Tibial nerve (tissue), 4 donors: ENCODE measurements at regions not wholly inside any gene's neighbourhood (a gene's known extent, or its start where the extent isn't known, plus 50 kb on each side); places are given as distances from the start of the nearest gene placed in this dataset.
"Not testable (repeated sequence)": the region's sequence is repeated elsewhere in the genome, so short reads cannot be mapped to it uniquely, and the experiment has no call there.

Source experiments
- DNase-seq, 2 donors: peaks; one replicate each; pipeline ENCODE4 v3.0.0-alpha.2; 2019; ENCODE audit warnings: low spot score in 2 of 2
- H3K27ac ChIP-seq, 4 donors: fragments of 200-600 bp; sonication (generic) in 3 of 4; one replicate each; pipeline ENCODE4 v1.5.1; 2017 to 2019; ENCODE audit warnings: mild to moderate bottlenecking in 1 of 4
- H3K27me3 ChIP-seq, 2 donors: fragments of 200-600 bp; sonication (generic) in 1 of 2; one replicate each; pipeline versions ENCODE4 v1.5.1 to v1.6.0; 2017 to 2019
- H3K36me3 ChIP-seq, 3 donors: fragments of 200-600 bp; sonication (generic); one replicate each; pipeline ENCODE4 v1.5.1; 2018 to 2019
- H3K4me1 ChIP-seq, 4 donors: fragments of 200-600 bp; sonication (generic) in 3 of 4; one replicate each; pipeline ENCODE4 v1.5.1; 2017 to 2019
- H3K4me3 ChIP-seq, 4 donors: fragments of 200-600 bp; sonication (generic) in 3 of 4; one replicate each; pipeline ENCODE4 v1.5.1; 2017 to 2019; ENCODE audit warnings: mild to moderate bottlenecking in 1 of 4, moderate library complexity in 1 of 4
- H3K9me3 ChIP-seq, 4 donors: fragments of 200-600 bp; sonication (generic) in 3 of 4; one replicate each; pipeline ENCODE4 v1.5.1; 2017 to 2019
- CTCF ChIP-seq, 5 experiments: fragments of 200-600 bp in 3 of 5; fragments of 450-650 bp in 2 of 5; sonication (generic) in 3 of 5; IDR thresholded peaks; one replicate each; pipeline ENCODE4 v1.5.1; 2016 to 2019; ENCODE audit warnings: antibody characterized with exemption in 5 of 5, mild to moderate bottlenecking in 3 of 5, moderate library complexity in 2 of 5
- EP300 ChIP-seq, 2 donors: sonication (generic); formaldehyde crosslinking; IDR thresholded peaks; one replicate each; pipeline ENCODE4 v1.6.1; 2017; ENCODE audit warnings: antibody characterized with exemption in 2 of 2, mild to moderate bottlenecking in 1 of 2
- POLR2A ChIP-seq, 2 donors: fragments of 450-650 bp; IDR thresholded peaks; one replicate each; pipeline ENCODE4 v1.6.1; 2017; ENCODE audit warnings: antibody characterized with exemption in 2 of 2, mild to moderate bottlenecking in 2 of 2, moderate library complexity in 2 of 2
- WGBS, 2 donors: methylation state at CpG; one replicate each; pipeline ENCODE4 v1.1.5; 2018; 5-methylcytosine and 5-hydroxymethylcytosine counted together

GRCh38 chr17:70520447-70520846 is 351.1 kb downstream of the KCNJ2 start:
- Histone ChIP-seq H3K9me3 (no peaks in the 10 kb centered on the region), H3K4me3 (no peak overlapping the region), H3K27me3 (no peaks in the 10 kb centered on the region), H3K36me3 (no peaks in the 10 kb centered on the region), H3K4me1 (no peaks in the 10 kb centered on the region), H3K27ac (no peak overlapping the region)
- 94% methylated on average over 5 of the region's 5 CpGs for WGBS, 2 donors
- DNase-seq: no peak
- no peak for TF ChIP-seq CTCF (IDR thresholded peaks at IDR 0.05)
- TF ChIP-seq EP300 (IDR thresholded peaks at IDR 0.05): no peak

- TF ChIP-seq CTCF (IDR thresholded peaks at IDR 0.05): no peak
- Histone ChIP-seq H3K36me3 (no peaks in the 10 kb centered on the region), H3K27me3 (no peaks in the 10 kb centered on the region), H3K9me3 (no peaks in the 10 kb centered on the region), H3K4me3 (no peak overlapping the region), H3K27ac (no peak overlapping the region), H3K4me1 (no peaks in the 10 kb centered on the region)
- WGBS, 2 donors: 90 to 93% methylated on average over 4 of the region's 4 CpGs
- DNase-seq: no peak
Measured at GRCh38 chr17:70520956-70521355, 351.6 kb downstream of the KCNJ2 start.

- H3K4me1 ChIP-seq: no peaks in the 10 kb centered on the region
- TF ChIP-seq POLR2A (IDR thresholded peaks at IDR 0.05): no peak
- no peak for TF ChIP-seq EP300 (IDR thresholded peaks at IDR 0.05)
- TF ChIP-seq CTCF (IDR thresholded peaks at IDR 0.05): no peak
- H3K36me3 ChIP-seq: no peaks in the 10 kb centered on the region
- H3K4me3 ChIP-seq: no peak overlapping the region
- peak in 1 of 2 donors; percentile 57 for DNase-seq
- 6 to 15% methylated on average over 3 of the region's 3 CpGs for WGBS, 2 donors
- H3K9me3 ChIP-seq: no peaks in the 10 kb centered on the region
- no peaks in the 10 kb centered on the region for H3K27me3 ChIP-seq
- H3K27ac ChIP-seq: no peak overlapping the region
Measured at GRCh38 chr17:70521821-70522256, 352.5 kb downstream of the KCNJ2 start.

GRCh38 chr17:70523426-70523825 is 354.1 kb downstream of the KCNJ2 start:
- no peak for DNase-seq
- TF ChIP-seq CTCF (IDR thresholded peaks at IDR 0.05): no peak
- TF ChIP-seq POLR2A (IDR thresholded peaks at IDR 0.05): no peak
- no peak for TF ChIP-seq EP300 (IDR thresholded peaks at IDR 0.05)
- H3K27ac ChIP-seq: no peak overlapping the region
- H3K27me3 ChIP-seq: no peaks in the 10 kb centered on the region
- H3K4me1 ChIP-seq: no peaks in the 10 kb centered on the region
- no peaks in the 10 kb centered on the region for H3K36me3 ChIP-seq
- no peak overlapping the region for H3K4me3 ChIP-seq
- H3K9me3 ChIP-seq: no peaks in the 10 kb centered on the region
- 80 to 83% methylated on average over 4 of the region's 4 CpGs for WGBS, 2 donors

GRCh38 chr17:70525035-70525434 is 355.7 kb downstream of the KCNJ2 start:
- 90 to 99% methylated on average over 7 of the region's 7 CpGs for WGBS, 2 donors
- not testable (repeated sequence) for H3K27ac ChIP-seq, H3K36me3 ChIP-seq, H3K27me3 ChIP-seq, H3K4me3 ChIP-seq, H3K4me1 ChIP-seq, DNase-seq, H3K9me3 ChIP-seq

GRCh38 chr17:70525961-70526360 is 356.6 kb downstream of the KCNJ2 start:
- TF ChIP-seq EP300 (IDR thresholded peaks at IDR 0.05) (no peak), CTCF (IDR thresholded peaks at IDR 0.05) (no peak), POLR2A (IDR thresholded peaks at IDR 0.05) (no peak)
- H3K27ac ChIP-seq: no peak overlapping the region

More at GRCh38 chr17:70525961-70526360, 356.6 kb downstream of the KCNJ2 start:
- DNase-seq: no peak
- H3K9me3 ChIP-seq: no peaks in the 10 kb centered on the region
- no peaks in the 10 kb centered on the region for H3K4me1 ChIP-seq
- no peak overlapping the region for H3K4me3 ChIP-seq
- no peaks in the 10 kb centered on the region for H3K36me3 ChIP-seq
- H3K27me3 ChIP-seq: no peaks in the 10 kb centered on the region
- 87 to 90% methylated on average over 5 of the region's 5 CpGs for WGBS, 2 donors
